ENCODE measurements at regions not wholly inside any gene's neighbourhood (a gene's known extent, or its start where the extent isn't known, plus 50 kb on each side); places are given as distances from the start of the nearest gene placed in this dataset.
A peak's percentile ranks its signal among the peaks of the same experiment; 100 is the strongest.

DNA sequence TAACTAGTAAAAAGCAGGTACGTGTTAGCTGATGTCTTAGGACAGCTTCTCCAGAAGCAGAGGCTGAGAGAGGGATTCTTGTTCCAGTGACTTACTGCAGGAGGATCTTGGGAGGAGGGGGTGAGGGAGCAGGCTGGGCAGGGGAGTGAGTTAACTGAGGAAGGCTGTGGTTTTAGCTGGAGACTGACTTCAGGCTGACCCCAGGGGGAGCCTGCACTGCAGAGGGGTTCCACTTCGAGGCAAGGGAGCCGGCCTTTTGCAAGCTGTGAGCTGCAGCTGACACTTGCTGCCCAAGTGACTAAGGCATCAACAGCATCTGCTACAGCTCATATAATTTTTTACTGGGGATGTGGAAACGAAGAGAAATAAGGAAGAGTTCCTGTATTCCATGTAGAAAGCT is 50.4 kb upstream of the SOD1 start:
- Histone ChIP-seq H3K27me3 (ENCODE audit: insufficient read depth, poor library complexity, severe bottlenecking) (no peaks in the 10 kb centered on the region), H3K27ac (ENCODE audit: poor library complexity, severe bottlenecking) (no peak overlapping the region), H3K4me1 (ENCODE audit: insufficient read depth, poor library complexity, severe bottlenecking) (no peaks in the 10 kb centered on the region), H3K36me3 (ENCODE audit: low read depth) (no peaks in the 10 kb centered on the region), H3K4me3 (ENCODE audit: severe bottlenecking) (no peak overlapping the region), H3K9me3 (ENCODE audit: severe bottlenecking) (no peaks in the 10 kb centered on the region)
- TF ChIP-seq, protein P1, sequence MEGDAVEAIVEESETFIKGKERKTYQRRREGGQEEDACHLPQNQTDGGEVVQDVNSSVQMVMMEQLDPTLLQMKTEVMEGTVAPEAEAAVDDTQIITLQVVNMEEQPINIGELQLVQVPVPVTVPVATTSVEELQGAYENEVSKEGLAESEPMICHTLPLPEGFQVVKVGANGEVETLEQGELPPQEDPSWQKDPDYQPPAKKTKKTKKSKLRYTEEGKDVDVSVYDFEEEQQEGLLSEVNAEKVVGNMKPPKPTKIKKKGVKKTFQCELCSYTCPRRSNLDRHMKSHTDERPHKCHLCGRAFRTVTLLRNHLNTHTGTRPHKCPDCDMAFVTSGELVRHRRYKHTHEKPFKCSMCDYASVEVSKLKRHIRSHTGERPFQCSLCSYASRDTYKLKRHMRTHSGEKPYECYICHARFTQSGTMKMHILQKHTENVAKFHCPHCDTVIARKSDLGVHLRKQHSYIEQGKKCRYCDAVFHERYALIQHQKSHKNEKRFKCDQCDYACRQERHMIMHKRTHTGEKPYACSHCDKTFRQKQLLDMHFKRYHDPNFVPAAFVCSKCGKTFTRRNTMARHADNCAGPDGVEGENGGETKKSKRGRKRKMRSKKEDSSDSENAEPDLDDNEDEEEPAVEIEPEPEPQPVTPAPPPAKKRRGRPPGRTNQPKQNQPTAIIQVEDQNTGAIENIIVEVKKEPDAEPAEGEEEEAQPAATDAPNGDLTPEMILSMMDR (IDR thresholded peaks at IDR 0.05; ENCODE audit: poor library complexity, severe bottlenecking) = no peak
- no peak for DNase-seq (ENCODE audit: low spot score)
- no peak for ATAC-seq (ENCODE audit: low read depth)

DNA sequence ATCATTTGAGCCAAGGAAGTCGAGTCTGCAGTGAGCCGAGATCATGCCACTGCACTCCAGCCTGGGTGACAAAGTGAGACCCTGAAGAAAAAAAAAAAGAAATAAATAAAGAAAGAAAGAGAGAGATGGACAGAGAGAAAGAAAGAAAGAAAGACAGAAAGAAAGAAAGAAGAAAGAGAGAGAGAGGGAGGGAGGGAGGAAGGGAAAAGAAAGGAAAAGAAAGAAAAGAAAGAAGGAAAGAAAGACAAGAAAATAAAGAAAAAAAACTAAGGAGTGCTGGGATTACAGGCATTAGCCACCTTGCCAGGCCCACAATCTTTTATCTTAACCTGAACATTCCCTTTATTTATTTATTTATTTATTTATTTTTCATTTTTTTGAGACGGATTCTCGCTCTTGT is 51.7 kb upstream of the SOD1 start:
- no peaks in the 10 kb centered on the region for H3K4me1 ChIP-seq (ENCODE audit: insufficient read depth, poor library complexity, severe bottlenecking)
- H3K4me3 ChIP-seq (ENCODE audit: severe bottlenecking) = no peak overlapping the region
- H3K27me3 ChIP-seq (ENCODE audit: insufficient read depth, poor library complexity, severe bottlenecking) = no peaks in the 10 kb centered on the region
- H3K9me3 ChIP-seq (ENCODE audit: severe bottlenecking) = no peaks in the 10 kb centered on the region
- ATAC-seq (ENCODE audit: low read depth) (no peak), DNase-seq (ENCODE audit: low spot score) (no peak)
- TF ChIP-seq, protein P1 (IDR thresholded peaks at IDR 0.05; ENCODE audit: poor library complexity, severe bottlenecking) = no peak
- H3K27ac ChIP-seq (ENCODE audit: poor library complexity, severe bottlenecking) = no peak overlapping the region
- no peaks in the 10 kb centered on the region for H3K36me3 ChIP-seq (ENCODE audit: low read depth)

DNA sequence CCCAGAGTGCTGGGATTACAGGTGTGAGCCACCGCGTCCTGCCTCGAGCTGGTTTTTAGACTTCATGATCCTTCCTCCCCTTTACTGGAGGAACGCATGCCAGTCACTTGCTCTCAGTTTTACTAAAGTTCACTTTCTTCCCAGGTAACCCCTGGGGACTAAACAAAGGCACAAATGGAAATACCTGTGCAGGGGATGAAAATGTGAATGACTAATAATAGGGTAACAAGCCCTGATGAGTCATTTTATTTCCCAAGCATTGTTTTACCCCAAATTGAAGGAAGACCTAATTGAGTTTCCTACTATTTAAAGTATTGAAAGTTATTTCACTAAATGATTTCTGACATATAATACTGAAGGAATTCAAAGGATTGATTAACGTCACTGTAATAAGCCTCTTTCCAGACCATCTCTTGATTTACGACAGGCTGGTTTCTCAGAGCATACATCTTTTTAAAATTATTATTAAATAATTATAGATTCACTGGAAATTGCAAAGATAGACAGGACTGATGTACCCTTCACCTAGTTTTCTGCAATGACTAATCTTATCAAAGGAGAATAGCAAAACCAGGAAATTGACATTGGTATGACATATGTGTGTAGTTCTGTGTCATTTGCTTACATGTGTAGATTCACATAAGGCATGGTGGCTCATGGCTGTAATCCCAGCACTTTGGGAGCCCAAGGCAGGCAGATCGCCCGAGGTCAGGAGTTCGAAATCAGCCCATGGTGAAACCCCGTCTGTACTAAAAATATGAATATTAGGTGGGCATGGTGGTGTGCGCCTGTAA is 53.2 kb upstream of the SOD1 start:
- H3K27ac ChIP-seq (ENCODE audit: poor library complexity, severe bottlenecking) = no peak overlapping the region
- H3K4me3 ChIP-seq (ENCODE audit: severe bottlenecking) = no peak overlapping the region
- TF ChIP-seq, protein P1 (IDR thresholded peaks at IDR 0.05; ENCODE audit: poor library complexity, severe bottlenecking) = no peak
- DNase-seq (ENCODE audit: low spot score) (no peak), ATAC-seq (ENCODE audit: low read depth) (no peak)
- H3K27me3 ChIP-seq (ENCODE audit: insufficient read depth, poor library complexity, severe bottlenecking) = no peaks in the 10 kb centered on the region
- H3K4me1 ChIP-seq (ENCODE audit: insufficient read depth, poor library complexity, severe bottlenecking) = no peaks in the 10 kb centered on the region
- no peaks in the 10 kb centered on the region for H3K36me3 ChIP-seq (ENCODE audit: low read depth)
- no peaks in the 10 kb centered on the region for H3K9me3 ChIP-seq (ENCODE audit: severe bottlenecking)

DNA sequence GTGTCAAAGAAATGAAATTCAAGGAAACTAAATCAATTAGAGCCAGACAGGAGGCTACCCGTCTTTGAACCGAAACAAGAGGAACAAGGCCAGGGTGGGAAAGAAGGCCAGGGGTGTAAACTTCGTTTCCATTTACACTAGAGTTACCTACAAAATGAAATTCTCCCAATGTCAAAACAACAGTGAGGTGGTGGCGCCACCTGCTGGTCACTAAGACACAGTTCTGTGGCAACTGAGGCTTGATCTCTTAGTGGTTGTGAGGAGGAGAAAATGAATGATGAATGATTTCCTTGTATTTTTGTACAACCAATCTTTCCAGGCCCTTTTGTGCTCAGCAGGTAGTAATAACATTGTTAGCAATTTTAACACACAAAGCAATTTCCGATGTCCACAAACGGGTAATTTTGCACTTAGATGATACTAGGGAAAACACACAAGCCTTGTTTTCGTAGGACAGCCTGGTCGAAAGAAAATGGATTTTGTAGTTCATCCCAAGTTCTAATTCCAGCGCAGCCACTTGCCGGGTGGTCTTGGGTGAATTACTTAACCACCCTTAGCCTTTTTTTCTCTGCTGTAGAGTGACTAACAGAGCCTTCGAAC is 54.8 kb upstream of the SOD1 start:
- no peak for DNase-seq (ENCODE audit: low spot score)
- no peak overlapping the region for H3K4me3 ChIP-seq (ENCODE audit: severe bottlenecking)
- no peaks in the 10 kb centered on the region for H3K9me3 ChIP-seq (ENCODE audit: severe bottlenecking)
- H3K36me3 ChIP-seq (ENCODE audit: low read depth) = no peaks in the 10 kb centered on the region
- peak; percentile 76 for ATAC-seq (ENCODE audit: low read depth)
- H3K4me1 ChIP-seq (ENCODE audit: insufficient read depth, poor library complexity, severe bottlenecking) = no peaks in the 10 kb centered on the region
- TF ChIP-seq, protein P1 (IDR thresholded peaks at IDR 0.05; ENCODE audit: poor library complexity, severe bottlenecking) = peak; percentile 83
- H3K27me3 ChIP-seq (ENCODE audit: insufficient read depth, poor library complexity, severe bottlenecking) = no peaks in the 10 kb centered on the region
- no peak overlapping the region for H3K27ac ChIP-seq (ENCODE audit: poor library complexity, severe bottlenecking)

DNA sequence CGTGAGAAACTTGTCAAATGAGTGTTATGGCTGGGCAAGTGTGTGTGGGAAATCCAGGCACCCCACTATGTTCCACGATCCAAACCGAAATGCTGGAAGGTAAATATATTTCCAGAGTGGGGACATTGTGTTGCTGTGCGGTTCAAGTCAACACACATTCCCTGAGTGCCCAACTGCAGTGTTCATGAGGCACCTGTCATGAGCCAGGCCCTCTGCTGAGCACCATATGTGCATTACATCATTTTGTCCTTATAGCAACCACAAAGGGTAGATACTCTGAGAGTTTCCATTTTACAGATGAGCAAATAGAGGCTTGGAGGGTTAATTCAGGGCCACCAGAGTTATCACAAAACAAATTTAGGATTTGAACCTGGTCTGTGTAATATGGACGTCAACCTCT is 59.9 kb upstream of the SOD1 start:
- no peak for DNase-seq (ENCODE audit: low spot score)
- no peaks in the 10 kb centered on the region for H3K27me3 ChIP-seq (ENCODE audit: insufficient read depth, poor library complexity, severe bottlenecking)
- no peaks in the 10 kb centered on the region for H3K9me3 ChIP-seq (ENCODE audit: severe bottlenecking)
- TF ChIP-seq, protein P1 (IDR thresholded peaks at IDR 0.05; ENCODE audit: poor library complexity, severe bottlenecking) = no peak
- H3K36me3 ChIP-seq (ENCODE audit: low read depth) = no peaks in the 10 kb centered on the region
- no peak for ATAC-seq (ENCODE audit: low read depth)
- H3K4me1 ChIP-seq (ENCODE audit: insufficient read depth, poor library complexity, severe bottlenecking) = no peaks in the 10 kb centered on the region
- H3K27ac ChIP-seq (ENCODE audit: poor library complexity, severe bottlenecking) = no peak overlapping the region
- no peak overlapping the region for H3K4me3 ChIP-seq (ENCODE audit: severe bottlenecking)

Measured in RWPE2 (cell line).